T-helper 1 cell (primary cell): ENCODE measurements at regions not wholly inside any gene's neighbourhood (a gene's known extent, or its start where the extent isn't known, plus 50 kb on each side); places are given as distances from the start of the nearest gene placed in this dataset.

Experiments used
- DNase-seq, 5 donors: peaks; one replicate each; pipeline ENCODE4 v3.0.0-alpha.2; 2012 to 2020

DNA sequence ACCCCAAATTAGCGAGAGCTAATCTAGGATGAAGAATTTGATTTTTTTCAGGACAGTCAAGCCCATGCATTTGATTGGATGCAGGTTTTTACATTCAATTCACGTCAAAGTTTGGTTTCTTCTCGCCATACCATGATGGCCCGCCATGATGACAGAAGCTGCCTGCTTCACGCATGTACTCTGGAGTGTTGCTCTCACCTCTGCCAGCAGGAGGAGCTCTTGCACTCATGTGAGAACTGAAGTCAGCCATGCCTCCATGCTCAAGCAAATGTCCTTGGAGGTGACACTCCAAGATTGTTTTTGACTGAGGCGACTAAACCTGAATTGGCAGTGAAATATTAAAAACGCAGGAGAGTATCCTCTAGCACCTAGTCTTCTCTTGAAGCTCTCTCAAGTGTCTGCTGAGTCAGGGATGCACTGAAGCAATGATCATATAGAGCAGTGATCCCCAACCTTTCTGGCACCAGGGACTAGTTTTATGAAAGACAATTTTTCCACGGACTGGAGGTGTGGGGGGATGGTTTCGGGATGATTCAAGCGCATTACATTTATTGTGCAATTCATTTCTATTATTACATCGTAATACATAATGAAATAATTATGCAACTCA lies 120.9 kb downstream of the SAMMSON start:
- DNase-seq, result peak in 3 of 5 donors; percentile 11 to 51 (median 19)

DNA sequence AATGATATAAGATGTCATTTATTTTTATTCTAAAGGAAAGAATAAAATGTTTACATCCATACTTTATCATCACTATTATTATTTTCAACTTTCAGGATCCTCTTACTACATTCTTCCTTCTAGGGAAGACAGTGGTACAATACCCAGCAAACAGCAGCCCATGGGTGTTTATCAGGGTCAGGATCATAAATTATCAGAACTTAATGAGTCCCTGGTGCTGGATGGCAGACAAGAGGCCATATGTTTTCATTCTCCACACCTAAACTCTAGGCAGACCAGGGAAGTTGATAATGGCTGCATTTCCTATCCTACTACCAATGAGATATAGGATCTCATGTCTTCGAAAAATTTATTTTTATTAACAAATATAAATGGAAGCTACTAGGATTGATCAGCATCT lies 127.7 kb downstream of the SAMMSON start:
- no peak for DNase-seq

DNA sequence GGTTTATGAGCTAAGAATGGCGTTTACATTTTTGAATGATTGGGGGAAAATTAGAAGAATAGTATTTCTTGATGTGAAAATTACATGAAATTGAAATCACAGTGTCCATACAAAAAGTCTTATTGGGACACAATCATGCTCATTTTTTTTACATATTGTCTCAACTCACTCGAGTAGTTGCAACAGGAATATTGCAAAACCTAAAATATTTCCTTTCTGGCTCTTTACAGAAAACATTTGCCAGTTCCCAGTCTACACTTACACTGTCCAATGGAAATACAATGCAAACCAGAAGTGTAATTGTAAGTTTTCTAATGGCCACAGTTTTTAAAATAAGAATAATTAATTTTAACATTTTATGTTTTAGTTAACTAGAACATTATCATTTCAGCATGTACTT lies 137.8 kb downstream of the SAMMSON start:
- no peak for DNase-seq

DNA sequence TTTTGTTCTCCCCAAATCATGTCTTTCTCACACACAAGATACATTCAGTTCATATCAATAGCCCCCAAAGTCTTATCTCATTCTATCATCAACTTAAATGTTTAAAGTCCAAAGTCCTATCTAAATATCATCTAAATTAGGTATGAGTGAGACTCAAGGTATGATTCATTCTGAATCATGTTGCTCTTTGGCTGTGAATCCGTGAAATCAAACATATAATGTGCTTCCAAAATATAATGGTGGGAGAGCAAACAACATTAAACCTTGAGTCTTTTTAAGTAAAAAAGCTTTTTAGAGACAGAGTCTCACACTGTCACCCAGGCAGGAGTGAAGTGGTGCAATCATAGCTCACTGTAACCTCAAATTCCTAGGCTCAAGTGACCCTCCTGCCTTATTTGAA lies 139.1 kb downstream of the SAMMSON start:
- no peak for DNase-seq
